ENCODE measurements at regions not wholly inside any gene's neighbourhood (a gene's known extent, or its start where the extent isn't known, plus 50 kb on each side); places are given as distances from the start of the nearest gene placed in this dataset.
A peak's percentile ranks its signal among the peaks of the same experiment; 100 is the strongest.

DNA sequence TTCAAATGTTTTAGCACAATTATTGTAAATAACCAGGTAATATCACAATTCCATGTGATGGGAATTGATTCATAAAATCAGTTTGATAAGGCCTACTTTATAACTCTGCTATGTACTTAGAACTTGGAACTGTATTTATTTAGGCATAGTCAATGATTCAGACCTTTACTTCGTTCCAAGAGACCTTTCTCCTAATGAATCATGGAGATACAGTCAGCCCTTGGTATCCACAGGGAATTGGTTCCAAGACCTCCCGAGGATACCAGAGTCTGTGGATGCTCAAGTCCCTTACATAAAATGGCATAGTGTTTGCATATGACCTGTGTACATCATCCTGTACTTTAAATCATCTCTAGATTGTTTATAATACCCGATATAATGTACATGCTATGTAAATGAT is 60.8 kb upstream of the UMPS start:
- H2AFZ ChIP-seq (ENCODE audit: low read length): no peak overlapping the region
- no TSS peak for BruUV-seq (replicated peaks)
- no peak overlapping the region for H3K27ac ChIP-seq (ENCODE audit: low read depth, low read length, poor library complexity, severe bottlenecking)
- H3K36me3 ChIP-seq (ENCODE audit: insufficient read depth, low read length): no peaks in the 10 kb centered on the region
- no peaks in the 10 kb centered on the region for H3K9me3 ChIP-seq (ENCODE audit: low read length)
- POLR2A ChIA-PET: interaction anchor here (1.5 kb wide), 1 partner anchor 13 kb away, joined by 4 read pairs; no protein-coding TSS in a partner anchor
- intact Hi-C loops (cut with micrococcal nuclease; ENCODE audit: unreplicated experiment): no loop called here
- no peak for DNase-seq (ENCODE audit: low spot score)
- no peaks in the 10 kb centered on the region for H3K79me2 ChIP-seq (ENCODE audit: insufficient read depth, low read depth, low read length)
- no peaks in the 10 kb centered on the region for H3K4me1 ChIP-seq (ENCODE audit: insufficient read depth, low read length, poor library complexity, severe bottlenecking)
- TF ChIP-seq EZH2phosphoT487 (IDR thresholded peaks at IDR 0.05; ENCODE audit: borderline replicate concordance, low read depth, low read length) (no peak), CTCF (conservative IDR thresholded peaks at IDR 0.05; ENCODE audit: low read length) (no peak)
- H3K4me3 ChIP-seq (ENCODE audit: low read depth, low read length, poor library complexity, severe bottlenecking): no peak overlapping the region
- H3K4me2 ChIP-seq (ENCODE audit: low read length): no peak overlapping the region
- no peaks in the 10 kb centered on the region for H4K20me1 ChIP-seq (ENCODE audit: insufficient read depth, low read length)
- CTCF ChIA-PET (ENCODE audit: unreplicated experiment): no interaction called here
- H3K9me2 ChIP-seq (ENCODE audit: insufficient read depth, low read length): no peaks in the 10 kb centered on the region

DNA sequence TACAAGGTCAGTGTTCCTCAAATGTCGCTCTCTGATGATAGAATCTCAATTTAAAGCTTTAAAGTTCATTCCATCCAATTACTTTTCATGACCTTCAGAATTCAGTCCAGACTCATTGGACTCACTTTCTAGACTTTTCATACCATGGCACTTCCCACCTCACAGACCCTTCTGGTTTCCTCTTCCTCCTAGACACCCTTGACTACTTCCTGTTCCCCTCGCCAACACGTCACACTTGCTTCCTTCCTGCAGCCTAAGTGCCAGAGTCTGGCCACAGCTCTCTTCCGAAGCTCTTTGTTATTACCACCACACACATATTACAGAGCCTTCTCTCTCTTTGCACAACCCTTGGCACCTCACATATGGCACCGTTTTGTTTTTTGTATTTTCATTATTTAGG is 59.1 kb upstream of the UMPS start:
- Histone ChIP-seq H3K9me3 (ENCODE audit: low read length) (no peaks in the 10 kb centered on the region), H3K9me2 (ENCODE audit: insufficient read depth, low read length) (no peaks in the 10 kb centered on the region), H2AFZ (ENCODE audit: low read length) (peak overlapping the region; percentile 43; the same call in 1 of the 2 replicates), H3K27ac (ENCODE audit: low read depth, low read length, poor library complexity, severe bottlenecking) (no peak overlapping the region), H3K4me1 (ENCODE audit: insufficient read depth, low read length, poor library complexity, severe bottlenecking) (no peaks in the 10 kb centered on the region), H3K79me2 (ENCODE audit: insufficient read depth, low read depth, low read length) (no peaks in the 10 kb centered on the region), H4K20me1 (ENCODE audit: insufficient read depth, low read length) (no peaks in the 10 kb centered on the region), H3K4me3 (ENCODE audit: low read depth, low read length, poor library complexity, severe bottlenecking) (no peak overlapping the region), H3K36me3 (ENCODE audit: insufficient read depth, low read length) (no peaks in the 10 kb centered on the region), H3K4me2 (ENCODE audit: low read length) (no peak overlapping the region)
- POLR2A ChIA-PET: interaction anchor here (0.6 kb wide), 1 partner anchor 51 kb away, joined by 3 read pairs; no protein-coding TSS in a partner anchor
- BruUV-seq (replicated peaks): no TSS peak
- no peak for DNase-seq (ENCODE audit: low spot score)
- CTCF ChIA-PET (ENCODE audit: unreplicated experiment): no interaction called here
- intact Hi-C loops (cut with micrococcal nuclease; ENCODE audit: unreplicated experiment): no loop called here
- TF ChIP-seq CTCF (conservative IDR thresholded peaks at IDR 0.05; ENCODE audit: low read length): no peak
- TF ChIP-seq EZH2phosphoT487 (IDR thresholded peaks at IDR 0.05; ENCODE audit: borderline replicate concordance, low read depth, low read length): no peak

GRCh38 chr3:124674336-124674735 is 55.9 kb upstream of the UMPS start:
- H2AFZ ChIP-seq (ENCODE audit: low read length): no peak overlapping the region
- ChIA-PET POLR2A (no interaction called here), CTCF (ENCODE audit: unreplicated experiment) (no interaction called here)
- H3K36me3 ChIP-seq (ENCODE audit: insufficient read depth, low read length): no peaks in the 10 kb centered on the region
- no peaks in the 10 kb centered on the region for H4K20me1 ChIP-seq (ENCODE audit: insufficient read depth, low read length)
- DNase-seq (ENCODE audit: low spot score): no peak
- TF ChIP-seq EZH2phosphoT487 (IDR thresholded peaks at IDR 0.05; ENCODE audit: borderline replicate concordance, low read depth, low read length): no peak
- TF ChIP-seq CTCF (conservative IDR thresholded peaks at IDR 0.05; ENCODE audit: low read length): no peak
- H3K4me2 ChIP-seq (ENCODE audit: low read length): no peak overlapping the region
- H3K9me2 ChIP-seq (ENCODE audit: insufficient read depth, low read length): no peaks in the 10 kb centered on the region
- no peak overlapping the region for H3K4me3 ChIP-seq (ENCODE audit: low read depth, low read length, poor library complexity, severe bottlenecking)
- no peaks in the 10 kb centered on the region for H3K79me2 ChIP-seq (ENCODE audit: insufficient read depth, low read depth, low read length)
- H3K4me1 ChIP-seq (ENCODE audit: insufficient read depth, low read length, poor library complexity, severe bottlenecking): no peaks in the 10 kb centered on the region
- BruUV-seq (replicated peaks): no TSS peak
- intact Hi-C loops (cut with micrococcal nuclease; ENCODE audit: unreplicated experiment): no loop called here
- H3K9me3 ChIP-seq (ENCODE audit: low read length): no peaks in the 10 kb centered on the region
- no peak overlapping the region for H3K27ac ChIP-seq (ENCODE audit: low read depth, low read length, poor library complexity, severe bottlenecking)

All from OCI-LY7 (cell line).